Endometrial microvascular endothelial cells (primary cell): ENCODE measurements at regions not wholly inside any gene's neighbourhood (a gene's known extent, or its start where the extent isn't known, plus 50 kb on each side); places are given as distances from the start of the nearest gene placed in this dataset.
"Not testable (repeated sequence)": the region's sequence is repeated elsewhere in the genome, so short reads cannot be mapped to it uniquely, and the experiment has no call there.

ENCODE experiments used
- in situ Hi-C: cut with HindIII; loops from 2 replicates; pipeline ENCODE4 v1.10.0; 2017; ENCODE audit warnings: low sequenced_read_pairs, low pct_unique_long_range_greater_than_20kb; ENCODE audit errors: inconsistent ontology term

GRCh38 chr9:107807183-107807582 is 317.6 kb upstream of the KLF4 start:
- in situ Hi-C loops = no loop called here

GRCh38 chr9:107805201-107805600 is 315.6 kb upstream of the KLF4 start:
- in situ Hi-C loops = no loop called here

GRCh38 chr9:107794259-107794658 is 304.7 kb upstream of the KLF4 start:
- in situ Hi-C loops = loop anchor here (10.0 kb wide), 1 partner anchor 99 kb away; no protein-coding TSS in a partner anchor

GRCh38 chr9:107793541-107793940 is 304.0 kb upstream of the KLF4 start:
- in situ Hi-C loops = loop anchor here (10.0 kb wide), 1 partner anchor 99 kb away; no protein-coding TSS in a partner anchor

GRCh38 chr9:107792596-107792995 is 303.0 kb upstream of the KLF4 start:
- in situ Hi-C loops = loop anchor here (10.0 kb wide), 1 partner anchor 98 kb away; no protein-coding TSS in a partner anchor

GRCh38 chr9:107792006-107792405 is 302.4 kb upstream of the KLF4 start:
- in situ Hi-C loops = loop anchor here (10.0 kb wide), 1 partner anchor 97 kb away; no protein-coding TSS in a partner anchor

- in situ Hi-C loops = no loop called here
Observed at GRCh38 chr9:107789001-107789700, 299.6 kb upstream of the KLF4 start.

GRCh38 chr9:107786561-107786960 is 297.0 kb upstream of the KLF4 start:
- in situ Hi-C loops = no loop called here

GRCh38 chr9:107784235-107784958 is 294.8 kb upstream of the KLF4 start:
- in situ Hi-C loops = no loop called here

GRCh38 chr9:107782789-107783188 is 293.2 kb upstream of the KLF4 start:
- in situ Hi-C loops = no loop called here

GRCh38 chr9:107782381-107782780 is 292.8 kb upstream of the KLF4 start:
- in situ Hi-C loops = no loop called here

GRCh38 chr9:107780960-107781359 is 291.4 kb upstream of the KLF4 start:
- in situ Hi-C loops = no loop called here

- in situ Hi-C loops = no loop called here
Observed at GRCh38 chr9:107779731-107780130, 290.2 kb upstream of the KLF4 start.

GRCh38 chr9:107778661-107779060 is 289.1 kb upstream of the KLF4 start:
- in situ Hi-C loops = no loop called here

- in situ Hi-C loops = not testable (repeated sequence)
Observed at GRCh38 chr9:107774099-107774498, 284.5 kb upstream of the KLF4 start.

- in situ Hi-C loops = no loop called here
Observed at GRCh38 chr9:107772988-107773387, 283.4 kb upstream of the KLF4 start.

- in situ Hi-C loops = no loop called here
Observed at GRCh38 chr9:107770716-107771115, 281.1 kb upstream of the KLF4 start.

GRCh38 chr9:107768224-107768623 is 278.7 kb upstream of the KLF4 start:
- in situ Hi-C loops = no loop called here

- in situ Hi-C loops = no loop called here
Observed at GRCh38 chr9:107767711-107768110, 278.1 kb upstream of the KLF4 start.

GRCh38 chr9:107763469-107763868 is 273.9 kb upstream of the KLF4 start:
- in situ Hi-C loops = not testable (repeated sequence)
